Stimulated activated CD8-positive, alpha-beta memory T cell treated with anti-CD3 and anti-CD28 coated beads, Interleukin-7, amount 100 ng/mL, for 24 hours (primary cell): ENCODE measurements at regions not wholly inside any gene's neighbourhood (a gene's known extent, or its start where the extent isn't known, plus 50 kb on each side); places are given as distances from the start of the nearest gene placed in this dataset.

Experiments used
- DNase-seq: peaks from one replicate; pipeline ENCODE4 v3.0.0-alpha.2; 2020; ENCODE audit warnings: low read depth

GRCh38 chr9:99720455-99721050, 101.1 kb upstream of the NR4A3 start:
- DNase-seq, result no peak

DNA sequence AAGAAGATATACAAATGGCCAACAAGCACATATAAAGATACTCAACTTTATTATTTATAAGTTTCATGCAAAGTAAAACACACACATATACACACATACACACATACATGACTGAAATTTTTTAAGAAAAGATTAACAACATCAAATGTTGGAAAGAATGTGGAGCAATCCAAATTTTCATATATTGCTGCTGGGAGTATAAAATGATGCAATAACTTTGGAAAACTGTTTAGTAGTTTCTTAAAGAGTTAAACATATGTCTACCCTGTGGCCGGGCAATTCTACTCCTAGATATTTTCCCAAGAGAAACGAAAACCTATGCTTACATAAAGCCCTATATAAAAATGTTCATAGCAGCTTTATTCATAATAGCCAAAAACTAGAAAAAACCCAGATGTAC, 99.8 kb upstream of the NR4A3 start:
- DNase-seq, result no peak

GRCh38 chr9:99722877-99723276, 98.8 kb upstream of the NR4A3 start:
- no peak for DNase-seq

GRCh38 chr9:99724640-99725039, 97.0 kb upstream of the NR4A3 start:
- DNase-seq, result no peak

DNA sequence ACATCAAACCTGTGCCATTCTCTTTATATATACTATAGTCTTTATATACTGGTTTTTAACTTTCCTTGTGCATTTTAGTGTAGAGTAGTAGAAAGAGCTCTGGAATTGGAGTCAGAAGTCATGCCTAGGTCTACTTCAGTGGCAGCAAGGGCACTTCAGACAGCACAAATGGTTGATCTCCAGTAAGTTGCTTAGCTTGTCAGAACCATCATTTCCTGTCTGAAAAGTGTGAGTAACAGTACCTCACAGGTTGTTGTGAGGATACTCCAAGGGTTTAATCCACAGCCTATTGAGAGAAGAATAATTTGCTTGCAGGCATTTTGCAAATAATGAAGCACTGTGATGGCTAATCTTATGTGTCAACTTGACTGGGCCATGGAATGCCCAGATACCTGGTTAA, 95.8 kb upstream of the NR4A3 start:
- DNase-seq, result no peak

DNA sequence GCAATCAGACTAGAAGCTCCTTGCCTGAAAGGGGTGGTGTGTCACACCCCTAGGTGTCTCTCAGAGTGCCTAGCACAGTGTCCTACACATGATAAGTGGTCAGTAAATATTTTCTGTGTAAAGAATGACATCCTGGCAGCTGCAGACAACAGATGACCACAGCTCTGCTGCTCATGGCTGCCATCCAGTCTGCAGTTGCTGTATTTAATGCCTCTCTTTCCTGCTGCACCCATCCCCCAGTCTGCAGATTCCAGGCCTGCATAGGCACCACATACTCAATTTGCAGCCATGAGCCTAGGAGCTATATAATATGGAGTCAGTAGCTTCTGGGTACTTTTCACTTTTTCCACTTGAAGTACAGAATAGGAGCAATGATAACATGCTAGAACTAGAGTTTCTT, 94.9 kb upstream of the NR4A3 start:
- DNase-seq, result no peak

- DNase-seq, result no peak
Measured at GRCh38 chr9:99730062-99730461, 91.6 kb upstream of the NR4A3 start.

DNA sequence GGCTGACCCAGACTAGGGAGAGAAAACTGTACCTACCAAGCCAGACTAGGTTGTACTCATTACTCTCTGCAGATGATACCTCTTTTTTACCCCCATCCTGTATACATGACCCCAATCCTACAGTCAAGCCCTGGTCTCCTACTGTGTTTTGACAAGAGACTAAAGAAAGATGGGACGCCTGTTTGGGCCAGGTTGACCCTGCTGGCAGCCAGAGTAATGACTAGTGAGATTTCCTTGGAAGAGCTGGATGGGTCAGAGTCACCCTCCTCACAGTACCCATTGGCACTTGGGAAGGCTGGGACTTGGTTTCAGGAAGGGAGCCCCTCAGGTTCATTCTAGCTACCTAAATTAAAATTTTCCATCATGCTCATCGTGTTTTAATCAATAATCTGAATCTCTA, 89.7 kb upstream of the NR4A3 start:
- no peak for DNase-seq

- DNase-seq, result no peak
Measured at GRCh38 chr9:99732715-99733114, 89.0 kb upstream of the NR4A3 start.

DNA sequence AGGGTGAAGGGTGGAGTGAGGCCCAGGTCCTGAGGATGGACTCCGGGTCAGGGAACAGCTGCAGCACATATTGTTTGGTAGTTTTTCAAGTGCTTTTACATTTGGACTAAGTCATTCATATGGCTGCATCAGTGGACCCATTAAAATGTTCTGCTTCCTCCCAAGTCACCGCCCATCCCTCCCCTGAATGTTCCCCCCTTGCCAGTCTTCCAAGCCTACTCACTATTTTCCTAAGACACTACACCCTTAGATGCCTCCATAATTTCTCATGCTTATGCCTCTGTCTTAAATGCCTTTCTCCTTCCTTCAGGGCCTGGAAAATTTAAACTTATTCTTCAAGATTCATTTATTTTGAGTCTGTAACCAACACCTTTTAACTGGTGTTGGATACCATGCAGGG, 86.6 kb upstream of the NR4A3 start:
- no peak for DNase-seq

DNA sequence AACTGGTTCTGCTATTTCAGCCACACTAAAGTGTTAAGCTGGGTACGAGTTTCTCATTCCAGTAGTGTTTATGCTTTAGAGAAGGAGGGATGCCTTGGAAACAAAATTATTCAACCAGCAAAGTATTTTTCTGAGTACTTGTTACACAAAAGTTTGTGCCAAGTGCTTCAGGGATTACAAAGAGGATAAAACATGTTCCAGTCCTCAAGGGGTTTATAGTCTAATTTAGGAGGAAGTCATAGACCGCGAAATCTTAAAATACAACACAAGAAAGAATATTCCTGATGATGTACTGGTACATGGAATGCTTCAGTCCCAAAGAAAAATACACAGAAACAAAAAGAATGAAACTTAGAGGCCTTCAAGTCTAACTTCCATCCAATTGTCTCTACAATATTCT, 85.4 kb upstream of the NR4A3 start:
- no peak for DNase-seq

DNA sequence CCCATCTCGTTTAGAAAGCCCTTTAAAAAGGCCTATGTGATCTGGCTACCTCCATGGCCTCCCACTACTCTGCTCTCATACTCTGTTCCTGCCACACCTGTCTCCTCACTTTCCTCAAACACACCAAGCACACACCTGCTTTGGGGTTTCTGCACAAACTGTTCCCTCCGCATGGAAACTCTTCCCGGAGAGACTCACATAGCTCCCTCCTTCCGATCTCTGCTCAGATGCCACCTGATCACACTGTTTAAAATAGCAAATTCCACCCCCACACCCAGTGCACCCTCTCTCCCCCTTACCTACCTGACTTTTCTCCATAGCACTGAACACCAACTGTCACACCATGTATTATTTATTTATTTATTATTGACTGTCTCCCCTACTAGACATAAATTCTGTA, 84.0 kb upstream of the NR4A3 start:
- DNase-seq, result no peak

DNA sequence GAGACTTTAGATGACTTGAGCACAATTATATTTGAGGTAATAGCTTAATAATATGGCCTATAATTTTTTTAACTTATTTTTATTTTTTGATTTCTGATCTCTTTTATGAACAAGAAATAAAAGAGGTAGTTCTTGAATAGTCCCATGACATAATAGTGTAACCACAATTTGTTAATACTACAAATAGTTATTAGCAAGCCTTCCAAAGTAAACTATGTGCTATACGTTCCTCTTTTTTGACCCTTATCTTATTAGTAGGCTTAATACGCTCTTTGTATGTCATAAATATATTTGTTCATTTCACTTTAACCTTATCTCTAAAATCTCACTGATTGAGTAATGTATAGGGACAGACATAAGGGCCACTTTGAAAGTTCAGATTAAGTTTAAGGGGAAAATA, 78.7 kb upstream of the NR4A3 start:
- no peak for DNase-seq

- DNase-seq, result no peak
Measured at GRCh38 chr9:99743455-99743854, 78.2 kb upstream of the NR4A3 start.

- no peak for DNase-seq
Measured at GRCh38 chr9:99744132-99744531, 77.6 kb upstream of the NR4A3 start.

DNA sequence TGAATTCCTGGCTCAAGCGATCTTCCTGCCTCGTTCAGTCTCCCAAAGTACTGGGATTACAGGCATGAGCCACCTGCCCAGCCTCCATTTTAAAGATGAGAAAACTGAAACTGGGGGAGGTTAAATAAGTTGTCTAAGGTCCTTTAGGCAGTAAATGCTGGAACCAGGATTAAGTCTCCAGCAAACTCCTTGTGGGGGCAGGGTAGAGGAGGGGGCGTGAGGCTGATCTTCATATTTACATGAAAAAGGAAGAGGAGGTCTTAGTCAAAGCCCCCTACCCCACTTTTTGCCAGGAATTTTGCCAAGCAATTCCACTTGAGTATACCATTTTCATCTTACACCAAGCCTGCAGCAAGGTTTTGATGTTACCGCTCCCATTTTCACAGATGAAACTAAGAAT, 76.6 kb upstream of the NR4A3 start:
- no peak for DNase-seq

GRCh38 chr9:99746406-99746805, 75.3 kb upstream of the NR4A3 start:
- no peak for DNase-seq

- no peak for DNase-seq
Measured at GRCh38 chr9:99748266-99748665, 73.4 kb upstream of the NR4A3 start.

- no peak for DNase-seq
Measured at GRCh38 chr9:99748676-99749075, 73.0 kb upstream of the NR4A3 start.

DNA sequence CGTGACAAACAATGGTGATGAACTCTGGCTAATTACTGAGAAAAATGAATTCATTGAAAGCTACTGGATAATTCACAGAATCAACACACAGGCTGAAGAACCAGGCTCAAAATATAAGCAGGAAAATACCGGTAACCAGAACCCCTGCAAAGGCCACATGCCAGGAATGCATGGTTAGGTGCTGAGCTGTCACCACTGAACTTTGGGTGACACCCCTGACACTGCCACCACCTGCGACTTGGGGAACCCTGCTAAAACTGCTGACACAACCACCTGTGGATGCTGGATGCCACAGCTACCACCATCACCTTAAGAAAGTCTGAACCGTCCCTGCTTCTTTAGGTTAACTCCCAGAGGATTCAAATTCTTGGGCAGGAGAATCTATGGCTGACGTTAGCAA, 72.0 kb upstream of the NR4A3 start:
- DNase-seq, result no peak

GRCh38 chr9:99750526-99750925, 71.2 kb upstream of the NR4A3 start:
- no peak for DNase-seq

DNA sequence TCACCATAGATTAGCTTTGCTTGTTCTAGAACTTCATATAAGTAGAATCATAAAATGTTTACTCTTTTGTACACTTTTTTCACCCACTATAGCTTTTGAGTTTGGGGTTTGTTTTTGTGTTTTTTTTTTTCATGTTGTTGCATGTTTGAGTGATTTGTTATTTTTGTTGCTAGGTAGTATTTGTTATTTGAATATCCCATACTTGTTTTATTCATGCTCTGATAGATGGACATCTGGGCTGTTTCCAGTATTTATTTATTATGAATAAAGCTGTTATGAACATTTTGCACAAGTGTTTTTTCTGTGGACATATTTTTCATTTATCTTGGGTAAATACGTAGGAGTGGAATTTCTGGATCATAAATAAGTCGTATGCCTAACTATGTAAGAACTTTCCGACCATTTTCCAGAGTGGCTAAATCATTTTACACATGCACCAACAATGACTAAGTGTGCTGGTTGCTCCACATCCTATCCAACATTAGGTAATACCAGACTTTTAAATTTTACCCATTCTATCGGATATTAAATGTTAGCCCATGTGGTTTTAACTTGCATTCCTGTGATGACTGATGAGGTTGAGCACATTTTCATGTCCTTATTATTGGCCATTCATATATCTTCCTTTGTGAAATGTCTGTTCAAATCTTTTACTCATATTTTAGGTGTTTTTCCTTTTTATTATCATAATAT, 69.1 kb upstream of the NR4A3 start:
- DNase-seq, result no peak

GRCh38 chr9:99753436-99753835, 68.2 kb upstream of the NR4A3 start:
- DNase-seq, result no peak

DNA sequence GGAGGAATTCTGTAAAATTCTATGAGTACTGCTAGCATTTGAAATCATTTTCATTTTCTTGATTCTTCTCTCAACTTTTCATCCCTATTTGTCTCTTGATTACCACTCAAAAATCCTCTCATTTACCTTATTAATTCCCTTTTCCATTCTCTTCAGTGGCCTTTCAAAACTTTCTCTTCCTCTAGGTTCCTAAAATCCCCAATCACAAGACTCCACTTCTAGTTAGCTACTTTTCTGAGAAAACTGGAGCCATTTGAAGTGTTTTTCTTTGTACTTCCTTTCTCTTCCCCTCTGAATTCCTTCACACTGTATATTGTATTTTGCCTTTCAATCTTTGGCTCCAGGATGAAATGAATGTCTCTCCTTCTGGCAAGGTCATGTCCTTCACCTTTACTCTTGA, 61.3 kb upstream of the NR4A3 start:
- no peak for DNase-seq
